GM23248 (cell line): ENCODE measurements at regions not wholly inside any gene's neighbourhood (a gene's known extent, or its start where the extent isn't known, plus 50 kb on each side); places are given as distances from the start of the nearest gene placed in this dataset.

Source experiments
- DNase-seq: peaks from one replicate; pipeline ENCODE4 v3.0.0-alpha.2; 2015
- H2AFZ ChIP-seq: fragments of 200-600 bp; sonication (generic); 2 replicates; pipeline ENCODE4 v1.6.1; 2016; ENCODE audit warnings: antibody characterized with exemption
- H3F3A ChIP-seq: fragments of 200-600 bp; sonication (generic); 2 replicates; pipeline ENCODE4 v1.6.1; 2016; ENCODE audit warnings: mild to moderate bottlenecking, antibody characterized with exemption, mixed run types; ENCODE audit not compliant: insufficient read depth
- H3K27ac ChIP-seq: fragments of 200-600 bp; sonication (generic); 2 replicates; pipeline ENCODE4 v1.5.1; 2016; ENCODE audit warnings: mild to moderate bottlenecking
- H3K27me3 ChIP-seq: fragments of 200-600 bp; sonication (generic); replicated peaks from 2 replicates; pipeline ENCODE4 v1.6.1; 2016; ENCODE audit warnings: mild to moderate bottlenecking; ENCODE audit not compliant: insufficient read depth
- H3K36me3 ChIP-seq: fragments of 200-600 bp; sonication (generic); 2 replicates; pipeline ENCODE4 v1.6.1; 2016; ENCODE audit warnings: low read depth, mild to moderate bottlenecking
- H3K4me1 ChIP-seq: fragments of 200-600 bp; sonication (generic); 2 replicates; pipeline ENCODE4 v1.6.1; 2016; ENCODE audit warnings: mild to moderate bottlenecking; ENCODE audit not compliant: insufficient read depth
- H3K4me2 ChIP-seq: fragments of 200-600 bp; sonication (generic); one replicate; pipeline ENCODE4 v1.6.1; 2016; ENCODE audit warnings: mild to moderate bottlenecking; ENCODE audit not compliant: unreplicated experiment
- H3K4me3 ChIP-seq: fragments of 200-600 bp; sonication (generic); 2 replicates; pipeline ENCODE4 v1.5.1; 2016; ENCODE audit warnings: mild to moderate bottlenecking
- H3K79me2 ChIP-seq: fragments of 200-600 bp; sonication (generic); 2 replicates; pipeline ENCODE4 v1.6.1; 2016; ENCODE audit warnings: mild to moderate bottlenecking; ENCODE audit not compliant: insufficient read depth
- H3K9ac ChIP-seq: fragments of 200-600 bp; sonication (generic); 2 replicates; pipeline ENCODE4 v1.6.1; 2016; ENCODE audit warnings: mild to moderate bottlenecking
- H3K9me2 ChIP-seq: fragments of 200-600 bp; sonication (generic); 2 replicates; pipeline ENCODE4 v1.6.1; 2016; ENCODE audit warnings: mixed run types, mild to moderate bottlenecking, moderate library complexity; ENCODE audit not compliant: insufficient read depth
- H3K9me3 ChIP-seq: fragments of 200-600 bp; sonication (generic); one replicate; pipeline ENCODE4 v1.6.1; 2017; ENCODE audit warnings: low read depth
- H4K20me1 ChIP-seq: fragments of 200-600 bp; sonication (generic); 2 replicates; pipeline ENCODE4 v1.6.0; 2016; ENCODE audit not compliant: insufficient read depth
- EZH2 ChIP-seq: fragments of 200-600 bp; sonication (generic); IDR thresholded peaks from 2 replicates; pipeline ENCODE4 v1.6.1; 2018; ENCODE audit warnings: antibody characterized with exemption, mild to moderate bottlenecking; ENCODE audit not compliant: insufficient read depth, poor library complexity, severe bottlenecking
- EZH2phosphoT487 ChIP-seq: fragments of 200-600 bp; sonication (generic); IDR thresholded peaks from 2 replicates; pipeline ENCODE4 v1.6.1; 2018; ENCODE audit warnings: antibody characterized with exemption, moderate library complexity, mild to moderate bottlenecking, low read depth; ENCODE audit not compliant: insufficient read depth
- WGBS, 2 experiments: methylation state at CpG; one replicate each; pipeline ENCODE4 v1.1.6; 2015 to 2017; ENCODE audit warnings: low lambda C conversion rate in 2 of 2, low coverage in 1 of 2; ENCODE audit errors: missing lambda C conversion rate in 2 of 2; 5-methylcytosine and 5-hydroxymethylcytosine counted together
- in situ Hi-C: fragments of 300-500 bp; cut with MboI; formaldehyde crosslinking; loops from 2 replicates; pipeline ENCODE4 v1.15.0; 2020

DNA sequence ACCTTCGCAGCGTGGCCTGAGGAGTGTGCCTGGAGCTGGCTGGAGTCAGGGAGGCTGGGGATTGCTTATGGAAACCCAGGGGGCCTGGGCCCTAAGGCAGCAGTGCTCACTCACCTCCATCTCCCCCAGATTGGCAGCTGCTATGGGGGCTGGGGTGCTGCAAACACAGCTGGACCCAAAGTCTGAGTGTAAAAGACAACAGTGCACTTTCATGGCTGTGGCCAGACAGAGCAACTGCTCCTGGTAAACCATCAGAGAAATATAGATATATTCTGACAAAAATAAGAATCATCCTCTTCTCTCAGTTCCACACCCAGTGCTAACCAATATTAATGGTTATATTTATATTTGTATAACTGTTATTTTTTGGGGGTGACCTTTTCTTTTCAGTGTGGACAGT lies 123.9 kb downstream of the TENT4A start:
- H3K9ac ChIP-seq, result no peak overlapping the region
- H3K4me3 ChIP-seq, result no peak overlapping the region
- H3K9me3 ChIP-seq, result no peaks in the 10 kb centered on the region
- 23 to 65% methylated on average over 1 to 2 of the region's 2 CpGs for WGBS, 2 experiments
- H3K27ac ChIP-seq, result no peak overlapping the region
- H3K4me1 ChIP-seq, result peaks cover 11% of the 10 kb centered on the region; the same call in 1 of the 2 replicates
- H4K20me1 ChIP-seq, result no peaks in the 10 kb centered on the region
- in situ Hi-C loops, result no loop called here
- no peak overlapping the region for H2AFZ ChIP-seq
- H3K79me2 ChIP-seq, result no peaks in the 10 kb centered on the region
- H3F3A ChIP-seq, result no peaks in the 10 kb centered on the region
- H3K4me2 ChIP-seq, result no peak overlapping the region
- H3K9me2 ChIP-seq, result no peaks in the 10 kb centered on the region
- no peak for TF ChIP-seq EZH2
- TF ChIP-seq EZH2phosphoT487, result no peak
- H3K36me3 ChIP-seq, result no peaks in the 10 kb centered on the region
- no peak for DNase-seq
- peaks cover 4% of the 10 kb centered on the region; the same call in 1 of the 2 replicates for H3K27me3 ChIP-seq

DNA sequence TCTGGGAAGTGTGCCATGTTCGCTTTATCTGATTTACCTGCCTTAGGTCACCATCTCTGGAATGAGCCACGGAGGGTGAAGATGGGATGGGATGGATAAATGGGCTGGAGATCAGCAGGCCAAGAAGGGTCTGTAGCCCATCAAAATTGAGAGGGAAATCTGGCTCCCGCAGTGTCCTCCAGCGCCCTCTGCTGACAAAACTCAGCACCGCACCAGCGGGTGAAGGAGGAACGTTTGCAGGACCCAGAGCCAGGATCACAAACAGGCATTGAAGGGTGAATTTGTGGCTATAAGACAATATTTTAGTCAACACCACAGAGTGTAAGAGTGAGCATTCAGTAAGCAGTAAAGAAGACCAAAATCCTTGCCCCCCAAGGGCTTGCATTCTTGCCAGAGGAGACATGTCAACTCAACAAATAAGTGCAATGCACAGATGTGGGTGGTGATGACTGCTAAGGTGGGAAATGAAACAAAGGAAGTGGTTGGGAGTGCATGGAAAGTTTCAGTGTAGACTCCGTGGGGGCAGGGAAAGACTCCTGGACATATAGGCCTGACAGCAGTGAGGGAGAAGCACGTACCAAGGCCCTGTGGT lies 124.4 kb downstream of the TENT4A start:
- H4K20me1 ChIP-seq, result no peaks in the 10 kb centered on the region
- H3F3A ChIP-seq, result no peaks in the 10 kb centered on the region
- in situ Hi-C loops, result no loop called here
- H3K9me3 ChIP-seq, result no peaks in the 10 kb centered on the region
- H3K79me2 ChIP-seq, result no peaks in the 10 kb centered on the region
- no peak overlapping the region for H3K4me2 ChIP-seq
- no peak for DNase-seq
- peaks cover 4% of the 10 kb centered on the region; the same call in 1 of the 2 replicates for H3K27me3 ChIP-seq
- peaks cover 8% of the 10 kb centered on the region; the same call in 1 of the 2 replicates for H3K4me1 ChIP-seq
- 40 to 46% methylated on average over 9 of the region's 9 CpGs for WGBS, 2 experiments
- H3K27ac ChIP-seq, result no peak overlapping the region
- H3K4me3 ChIP-seq, result no peak overlapping the region
- H3K36me3 ChIP-seq, result no peaks in the 10 kb centered on the region
- H3K9me2 ChIP-seq, result no peaks in the 10 kb centered on the region
- no peak overlapping the region for H3K9ac ChIP-seq
- no peak overlapping the region for H2AFZ ChIP-seq
- TF ChIP-seq EZH2, result no peak
- no peak for TF ChIP-seq EZH2phosphoT487

DNA sequence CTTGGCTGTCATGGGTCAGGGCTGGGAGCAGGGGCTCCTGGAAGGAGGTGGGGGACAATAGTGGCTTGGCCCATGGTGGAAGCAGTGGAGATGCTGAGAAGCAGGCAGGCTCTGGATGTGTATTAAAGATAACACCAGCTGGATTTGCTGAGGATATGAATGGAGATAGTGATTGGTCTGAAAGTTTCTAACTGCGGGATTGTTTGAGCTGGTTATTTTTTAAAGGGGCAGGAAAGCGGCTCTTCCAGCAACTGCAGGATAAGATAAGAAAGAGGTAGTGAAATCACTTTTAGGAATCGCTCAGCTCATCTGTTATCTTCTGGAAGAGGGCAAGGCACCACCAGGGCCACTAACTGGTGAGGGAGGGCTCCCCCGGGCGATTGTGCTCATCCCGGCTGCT lies 125.5 kb downstream of the TENT4A start:
- H3K4me1 ChIP-seq, result no peaks in the 10 kb centered on the region
- no peak overlapping the region for H3K27ac ChIP-seq
- in situ Hi-C loops, result no loop called here
- H3K4me3 ChIP-seq, result no peak overlapping the region
- TF ChIP-seq EZH2 (no peak), EZH2phosphoT487 (no peak)
- H3K79me2 ChIP-seq, result no peaks in the 10 kb centered on the region
- H3K36me3 ChIP-seq, result no peaks in the 10 kb centered on the region
- H3K4me2 ChIP-seq, result no peak overlapping the region
- DNase-seq, result no peak
- H3K9me2 ChIP-seq, result no peaks in the 10 kb centered on the region
- no peaks in the 10 kb centered on the region for H4K20me1 ChIP-seq
- no peaks in the 10 kb centered on the region for H3K9me3 ChIP-seq
- H3K9ac ChIP-seq, result no peak overlapping the region
- no peak overlapping the region for H2AFZ ChIP-seq
- no peaks in the 10 kb centered on the region for H3F3A ChIP-seq
- 50 to 58% methylated on average over 6 of the region's 6 CpGs for WGBS, 2 experiments
- H3K27me3 ChIP-seq, result peaks cover 4% of the 10 kb centered on the region; the same call in 1 of the 2 replicates

DNA sequence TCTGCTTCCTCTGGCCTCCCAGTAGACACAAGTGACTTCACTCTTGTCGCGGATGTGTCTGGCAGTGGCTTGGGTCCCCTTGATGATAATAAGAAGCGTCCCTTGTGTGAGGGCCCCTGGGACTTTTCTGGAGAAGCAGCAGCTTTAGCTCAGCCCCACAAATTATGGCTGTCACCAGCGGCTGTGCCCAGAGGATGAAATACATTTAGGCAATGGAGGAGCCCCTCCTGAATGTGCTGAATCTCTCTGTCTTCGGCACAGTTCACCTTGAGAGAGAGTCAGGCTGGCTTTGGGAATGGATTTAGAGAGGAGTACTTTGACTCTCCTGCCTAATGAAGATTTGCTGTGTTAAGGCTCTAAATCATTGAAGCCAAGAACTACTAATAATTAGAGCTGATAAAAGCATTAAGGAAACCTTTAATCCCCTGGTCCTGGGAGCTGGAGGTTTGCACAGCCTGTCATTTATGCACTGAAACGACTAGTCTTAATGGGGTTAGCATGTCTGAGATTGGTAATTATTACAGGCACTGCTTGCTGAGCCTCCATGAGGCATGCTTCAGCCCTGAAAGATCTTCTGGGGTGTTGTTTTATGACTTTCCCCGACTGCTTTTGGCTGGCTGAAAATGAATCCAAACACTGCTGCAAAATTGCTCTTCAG lies 127.0 kb downstream of the TENT4A start:
- in situ Hi-C loops, result no loop called here
- no peaks in the 10 kb centered on the region for H3K9me3 ChIP-seq

More for the DNA sequence above, 127.0 kb downstream of the TENT4A start:
- no peaks in the 10 kb centered on the region for H3K36me3 ChIP-seq
- DNase-seq, result no peak
- H3K9ac ChIP-seq, result no peak overlapping the region
- H3K27ac ChIP-seq, result no peak overlapping the region
- H3K4me1 ChIP-seq, result no peaks in the 10 kb centered on the region
- H3K4me2 ChIP-seq, result no peak overlapping the region
- H3F3A ChIP-seq, result no peaks in the 10 kb centered on the region
- H3K4me3 ChIP-seq, result no peak overlapping the region
- no peaks in the 10 kb centered on the region for H3K9me2 ChIP-seq
- H4K20me1 ChIP-seq, result no peaks in the 10 kb centered on the region
- TF ChIP-seq EZH2, result no peak
- TF ChIP-seq EZH2phosphoT487, result no peak
- peaks cover 4% of the 10 kb centered on the region; the same call in 1 of the 2 replicates for H3K27me3 ChIP-seq
- 12 to 28% methylated on average over 7 of the region's 7 CpGs for WGBS, 2 experiments
- H2AFZ ChIP-seq, result no peak overlapping the region
- H3K79me2 ChIP-seq, result no peaks in the 10 kb centered on the region
